Epithelial cell of esophagus (primary cell): ENCODE measurements at regions not wholly inside any gene's neighbourhood (a gene's known extent, or its start where the extent isn't known, plus 50 kb on each side); places are given as distances from the start of the nearest gene placed in this dataset.
A peak's percentile ranks its signal among the peaks of the same experiment; 100 is the strongest.

Experiments
- DNase-seq: peaks from one replicate; pipeline ENCODE4 v3.0.0; 2010; ENCODE audit warnings: low read depth
- H3K4me3 ChIP-seq: 2 replicates; pipeline ENCODE4 v1.5.1; 2011; ENCODE audit warnings: mild to moderate bottlenecking, low read length, control low read depth
- TF ChIP-seq, protein P1 (sequence below): IDR thresholded peaks from 2 replicates; pipeline ENCODE4 v1.5.1; 2011; ENCODE audit warnings: low read depth, mild to moderate bottlenecking, low read length, control low read depth, inconsistent platforms; ENCODE audit not compliant: insufficient read depth; ENCODE audit errors: missing control alignments

DNA sequence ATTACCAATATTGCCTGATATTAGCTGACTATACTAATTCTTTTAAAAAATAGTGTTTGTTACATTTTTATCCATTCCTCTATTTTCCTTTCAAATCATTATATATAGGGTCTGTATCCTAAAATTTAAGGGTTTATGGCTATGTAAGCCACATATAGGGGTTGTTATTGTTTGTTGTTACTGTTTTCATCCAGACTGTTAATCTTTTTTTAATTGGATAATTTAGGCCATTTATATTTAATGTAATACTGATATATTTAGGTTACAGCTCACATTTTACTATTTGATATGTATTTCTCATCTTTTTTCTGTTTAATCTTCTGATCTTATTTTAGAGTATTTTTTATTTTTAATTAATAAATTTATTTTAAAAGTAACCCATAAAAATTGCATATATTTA is 487.1 kb upstream of the SGCG start:
- H3K4me3 ChIP-seq, result no peak overlapping the region

DNA sequence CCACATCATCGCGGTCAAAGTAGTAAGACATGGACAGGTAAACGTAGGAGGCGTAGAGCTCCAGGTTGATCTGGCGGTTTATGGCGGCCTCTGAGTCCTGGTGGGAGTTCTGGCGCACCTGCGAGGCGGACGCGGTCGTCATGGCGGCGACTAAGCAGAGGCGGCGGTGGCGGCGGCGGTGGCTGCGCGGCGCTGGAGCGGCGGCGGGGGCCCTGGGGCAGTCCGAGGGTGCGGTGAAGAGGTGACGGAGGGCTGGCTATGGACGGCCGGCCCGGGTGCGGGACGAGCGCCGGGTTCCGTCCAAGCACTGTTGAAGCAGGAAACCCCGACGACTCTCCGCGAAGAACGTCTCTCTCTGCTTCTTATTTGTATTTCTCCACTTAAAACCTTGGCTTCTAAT is 484.3 kb upstream of the SGCG start:
- DNase-seq, result no peak
- TF ChIP-seq, protein P1, sequence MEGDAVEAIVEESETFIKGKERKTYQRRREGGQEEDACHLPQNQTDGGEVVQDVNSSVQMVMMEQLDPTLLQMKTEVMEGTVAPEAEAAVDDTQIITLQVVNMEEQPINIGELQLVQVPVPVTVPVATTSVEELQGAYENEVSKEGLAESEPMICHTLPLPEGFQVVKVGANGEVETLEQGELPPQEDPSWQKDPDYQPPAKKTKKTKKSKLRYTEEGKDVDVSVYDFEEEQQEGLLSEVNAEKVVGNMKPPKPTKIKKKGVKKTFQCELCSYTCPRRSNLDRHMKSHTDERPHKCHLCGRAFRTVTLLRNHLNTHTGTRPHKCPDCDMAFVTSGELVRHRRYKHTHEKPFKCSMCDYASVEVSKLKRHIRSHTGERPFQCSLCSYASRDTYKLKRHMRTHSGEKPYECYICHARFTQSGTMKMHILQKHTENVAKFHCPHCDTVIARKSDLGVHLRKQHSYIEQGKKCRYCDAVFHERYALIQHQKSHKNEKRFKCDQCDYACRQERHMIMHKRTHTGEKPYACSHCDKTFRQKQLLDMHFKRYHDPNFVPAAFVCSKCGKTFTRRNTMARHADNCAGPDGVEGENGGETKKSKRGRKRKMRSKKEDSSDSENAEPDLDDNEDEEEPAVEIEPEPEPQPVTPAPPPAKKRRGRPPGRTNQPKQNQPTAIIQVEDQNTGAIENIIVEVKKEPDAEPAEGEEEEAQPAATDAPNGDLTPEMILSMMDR, result no peak
- no peak overlapping the region for H3K4me3 ChIP-seq

More for the DNA sequence above, 487.1 kb upstream of the SGCG start:
- TF ChIP-seq, protein P1, result no peak
- DNase-seq, result no peak

DNA sequence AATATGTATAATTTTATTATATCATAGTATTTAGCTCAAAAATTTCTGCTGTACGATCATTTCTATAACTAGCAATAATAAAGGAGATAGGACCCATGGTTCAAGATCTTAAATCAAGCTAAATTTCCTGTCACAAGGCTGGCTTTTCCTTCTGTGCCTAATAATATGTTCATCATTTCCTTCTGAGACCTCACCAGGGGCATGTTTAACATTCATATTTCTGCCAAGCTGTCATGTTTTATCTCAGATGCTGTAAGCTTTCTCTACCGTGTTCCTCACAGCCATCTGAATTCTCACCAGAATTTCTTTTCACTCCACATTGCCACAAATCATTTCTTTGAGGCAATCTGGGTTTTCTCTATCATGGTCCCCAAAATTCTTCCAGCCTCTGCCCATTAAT is 482.3 kb upstream of the SGCG start:
- H3K4me3 ChIP-seq, result no peak overlapping the region
- no peak for DNase-seq
- TF ChIP-seq, protein P1, result no peak

DNA sequence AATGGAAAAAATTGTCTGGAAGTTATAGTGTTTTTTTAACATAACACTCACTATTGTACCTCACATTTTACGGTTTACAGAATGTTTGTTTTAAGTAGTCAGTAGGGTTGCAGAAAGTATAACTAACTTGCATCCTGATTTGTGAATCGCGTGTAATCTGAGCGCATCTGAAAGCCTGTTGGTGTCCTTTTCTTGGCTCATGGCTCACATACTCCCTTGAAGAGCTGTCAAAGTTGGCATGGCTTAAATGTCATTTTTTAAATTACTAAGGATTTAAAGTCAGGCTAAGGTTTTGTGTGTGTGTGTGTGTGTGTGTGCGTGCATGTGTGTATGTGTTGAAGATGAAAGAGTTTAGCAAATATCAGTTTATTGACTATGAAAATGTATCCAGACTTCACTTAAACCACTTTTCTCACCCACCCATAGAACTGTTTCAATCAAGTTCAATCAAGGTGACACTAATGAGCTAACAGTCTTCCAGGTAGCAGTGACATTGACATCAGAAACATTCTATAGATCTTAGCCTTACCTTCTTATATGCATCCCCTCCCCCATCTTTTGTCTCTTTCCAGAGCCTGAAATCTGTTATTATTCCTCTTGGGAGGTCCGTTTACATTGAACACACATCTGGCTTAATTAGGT is 480.4 kb upstream of the SGCG start:
- TF ChIP-seq, protein P1, result no peak
- no peak overlapping the region for H3K4me3 ChIP-seq
- no peak for DNase-seq

DNA sequence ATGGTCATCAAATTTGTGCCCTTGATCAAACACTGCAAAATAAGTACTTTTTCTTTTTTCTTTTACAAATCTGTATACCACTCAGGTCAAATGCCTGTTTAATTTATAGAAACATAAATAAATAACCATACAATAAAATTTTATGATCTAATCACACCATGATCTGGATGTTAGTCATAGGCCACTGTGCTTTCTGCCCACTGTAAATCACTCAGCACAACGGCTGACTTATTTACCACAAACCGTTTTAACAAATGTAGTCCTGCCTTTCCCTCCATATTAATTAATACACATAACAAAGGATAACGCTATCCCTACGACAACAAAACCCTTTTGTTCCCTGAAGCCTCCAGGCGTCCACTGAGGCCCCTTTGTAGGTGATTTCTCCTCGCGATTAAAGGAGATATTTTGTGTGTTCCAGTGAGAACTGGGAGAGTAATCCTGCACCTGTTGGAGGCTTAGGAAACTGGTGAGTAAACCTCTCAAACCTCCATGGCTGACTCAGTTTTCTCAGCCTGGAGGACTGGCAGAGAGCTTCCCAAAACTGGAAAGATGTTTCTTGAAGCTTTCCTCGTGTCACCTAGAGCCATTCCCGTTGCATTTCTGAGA is 477.1 kb upstream of the SGCG start:
- no peak overlapping the region for H3K4me3 ChIP-seq
- TF ChIP-seq, protein P1, result no peak

DNA sequence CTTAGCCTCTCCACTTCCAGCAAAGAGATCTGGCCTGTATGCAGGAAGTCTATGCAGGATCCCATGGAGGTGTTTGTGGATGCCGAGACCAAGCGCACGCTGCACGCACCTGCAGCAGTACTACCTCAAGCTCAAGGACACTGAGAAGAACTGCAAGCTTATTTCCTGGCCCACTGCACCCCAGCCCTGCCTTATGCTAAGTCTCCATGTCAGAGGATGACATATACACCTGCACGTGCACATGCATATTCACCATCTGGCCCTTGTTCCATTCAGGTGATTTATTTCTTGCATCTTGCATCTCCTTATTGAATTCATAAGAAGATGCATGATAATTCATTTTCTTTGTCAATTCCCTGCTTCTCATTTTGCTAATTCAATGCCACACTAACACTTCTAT is 472.8 kb upstream of the SGCG start:
- TF ChIP-seq, protein P1, result no peak
- DNase-seq, result no peak
- H3K4me3 ChIP-seq, result no peak overlapping the region

More for the DNA sequence above, 477.1 kb upstream of the SGCG start:
- peak; percentile 3 for DNase-seq

DNA sequence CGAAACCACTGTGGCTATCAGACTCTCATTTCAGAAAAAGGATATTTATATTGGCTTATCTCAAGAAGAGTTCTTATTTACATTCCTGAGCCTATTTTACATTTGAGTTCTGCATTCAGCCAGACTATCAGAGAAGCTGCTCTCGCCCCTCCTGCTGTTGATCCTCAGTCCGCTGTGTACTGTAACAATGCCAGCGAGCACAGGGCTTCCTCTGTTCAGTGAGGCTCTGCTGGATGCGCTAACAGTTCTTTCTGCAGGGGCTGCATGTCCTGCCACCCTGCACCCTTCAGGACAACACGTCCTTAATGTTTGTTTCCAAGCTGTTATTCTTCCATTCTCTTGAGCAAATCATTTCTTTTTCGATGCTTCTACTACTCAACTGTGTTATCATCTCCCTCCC is 463.7 kb upstream of the SGCG start:
- TF ChIP-seq, protein P1, result no peak
- no peak for DNase-seq
- H3K4me3 ChIP-seq, result no peak overlapping the region
